SK-N-MC (cell line): ENCODE measurements at regions not wholly inside any gene's neighbourhood (a gene's known extent, or its start where the extent isn't known, plus 50 kb on each side); places are given as distances from the start of the nearest gene placed in this dataset.

Source experiments
- EZH2 ChIP-seq: fragments of 200-600 bp; sonication (generic); IDR thresholded peaks from one replicate; pipeline ENCODE4 v1.6.1; 2017; ENCODE audit warnings: antibody characterized with exemption
- FOXP2 ChIP-seq: optimal IDR thresholded peaks from 2 replicates; pipeline ENCODE3; 2011; ENCODE audit warnings: mild to moderate bottlenecking, moderate library complexity; ENCODE audit not compliant: insufficient read depth; ENCODE audit errors: extremely low read length, control extremely low read depth
- POLR2AphosphoS5 ChIP-seq: IDR thresholded peaks from 2 replicates; pipeline ENCODE4 v1.6.1; 2012; ENCODE audit warnings: mild to moderate bottlenecking, low read depth, low read length, borderline replicate concordance

- no peak for TF ChIP-seq POLR2AphosphoS5
- no peak for TF ChIP-seq EZH2
- no peak for TF ChIP-seq FOXP2
Observed at GRCh38 chr5:109619606-109620005, 70.1 kb upstream of the MAN2A1 start.
